ENCODE measurements at regions not wholly inside any gene's neighbourhood (a gene's known extent, or its start where the extent isn't known, plus 50 kb on each side); places are given as distances from the start of the nearest gene placed in this dataset.

DNA sequence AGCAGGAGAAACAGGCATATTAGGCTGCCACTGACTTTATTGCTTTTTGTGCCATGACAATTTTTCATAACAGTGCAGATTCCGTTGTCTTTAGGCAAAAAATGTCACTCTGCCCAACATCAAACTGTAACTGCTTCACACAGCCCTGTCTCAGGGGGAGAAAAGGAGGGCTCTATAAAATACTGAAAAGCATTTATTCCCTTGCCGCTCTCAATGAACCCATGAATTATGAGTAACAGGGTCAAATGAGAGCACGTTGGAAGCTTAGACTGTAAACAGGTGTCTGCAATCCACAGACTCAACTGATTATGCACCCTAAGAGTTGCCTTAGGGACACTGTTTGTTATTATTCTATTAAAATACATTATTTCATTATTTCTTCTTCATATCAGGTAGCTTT lies 292.1 kb upstream of the FMN2 start:
- H3K23ac ChIP-seq (ENCODE audit: insufficient read length) = no peak overlapping the region
- ChIA-PET CTCF (ENCODE audit: partially characterized antibody) (no interaction called here), POLR2A (ENCODE audit: partially characterized antibody) (no interaction called here)
- no peak overlapping the region for H4K91ac ChIP-seq (replicated peaks; ENCODE audit: insufficient read length, low read length)
- H3K14ac ChIP-seq (ENCODE audit: insufficient read length) = no peak overlapping the region
- no peak overlapping the region for H3K18ac ChIP-seq (ENCODE audit: extremely low read depth, low read length)
- no peaks in the 10 kb centered on the region for H3K79me1 ChIP-seq (ENCODE audit: low read depth, low read length)
- H3K4ac ChIP-seq (replicated peaks; ENCODE audit: insufficient read length, low read depth, low read length) = no peak overlapping the region
- no peak overlapping the region for H2BK120ac ChIP-seq (replicated peaks; ENCODE audit: low read depth, low read length)
- FAIRE-seq = no peak
- no peak overlapping the region for H3K4me3 ChIP-seq (ENCODE audit: extremely low read depth in 1 of 4, insufficient read depth in 2 of 4, low read depth in 3 of 4, low read length in 4 of 4)
- no peaks in the 10 kb centered on the region for H3K4me1 ChIP-seq (replicated peaks in 1 of 4; ENCODE audit: control insufficient read depth in 3 of 4, insufficient read depth in 4 of 4, low read length in 3 of 4)
- H2AFZ ChIP-seq (ENCODE audit: low read length) = no peak overlapping the region
- no peak overlapping the region for H3K4me2 ChIP-seq (ENCODE audit: insufficient read depth in 1 of 2, low read depth in 2 of 2, low read length in 2 of 2)
- no peak for TF ChIP-seq SRF (IDR thresholded peaks at IDR 0.05; ENCODE audit: low read depth, low read length)
- no peak for TF ChIP-seq ZNF274 (IDR thresholded peaks at IDR 0.05; ENCODE audit: borderline replicate concordance, extremely low read depth, low read length)
- no peak for TF ChIP-seq CHD2 (IDR thresholded peaks at IDR 0.05; ENCODE audit: low read length)
- TF ChIP-seq KDM5A (IDR thresholded peaks at IDR 0.05; ENCODE audit: low read length) = no peak
- no peak for TF ChIP-seq SIRT6 (IDR thresholded peaks at IDR 0.05; ENCODE audit: low read length)
- TF ChIP-seq HDAC6 (IDR thresholded peaks at IDR 0.05; ENCODE audit: low read depth, low read length) = no peak
- TF ChIP-seq SUZ12 (IDR thresholded peaks at IDR 0.05; ENCODE audit: low read length) = no peak
- TF ChIP-seq PHF8 (conservative IDR thresholded peaks at IDR 0.05; ENCODE audit: low read depth, low read length) = no peak
- TF ChIP-seq TEAD4 (IDR thresholded peaks at IDR 0.05; ENCODE audit: low read depth, low read length) = no peak
- no peak for TF ChIP-seq CTCF (IDR thresholded peaks at IDR 0.05; ENCODE audit: control extremely low read depth in 1 of 3, insufficient read depth in 1 of 3, low read depth in 1 of 3, low read length in 3 of 3)
- no peak for TF ChIP-seq MAX (IDR thresholded peaks at IDR 0.05)
- no peak for TF ChIP-seq TAF1 (IDR thresholded peaks at IDR 0.05; ENCODE audit: low read depth, low read length)
- TF ChIP-seq JUN (IDR thresholded peaks at IDR 0.05; ENCODE audit: low read depth, low read length) = no peak
- no peak for TF ChIP-seq SP1 (IDR thresholded peaks at IDR 0.05; ENCODE audit: low read depth, low read length)
- 93% methylated on average over 3 of the region's 3 CpGs; no CpG with 5 or more reads in 1 of the 2 experiments for WGBS, 2 experiments (ENCODE audit: extremely low coverage in 1 of 2, insufficient coverage in 1 of 2, insufficient read length in 1 of 2, insufficient replicate concordance in 2 of 2, low coverage in 1 of 2, low lambda C conversion rate in 2 of 2, missing lambda C conversion rate in 1 of 2)
- no peak overlapping the region for H3K27ac ChIP-seq (ENCODE audit: low read depth, low read length)
- H4K8ac ChIP-seq (ENCODE audit: extremely low read depth, insufficient read depth, low read length) = no peak overlapping the region
- H3K9ac ChIP-seq (replicated peaks in 1 of 4; ENCODE audit: extremely low read depth in 1 of 4, low read depth in 3 of 4, low read length in 3 of 4) = no peak overlapping the region
- H3K23me2 ChIP-seq (ENCODE audit: low read depth, low read length) = no peaks in the 10 kb centered on the region
- no peak overlapping the region for H2BK20ac ChIP-seq (ENCODE audit: low read length)
- no peak overlapping the region for H4K5ac ChIP-seq (ENCODE audit: insufficient read length, low read depth, low read length)
- H2AK5ac ChIP-seq (ENCODE audit: low read depth, low read length) = no peak overlapping the region
- no peaks in the 10 kb centered on the region for H3K27me3 ChIP-seq (replicated peaks in 1 of 4; ENCODE audit: control insufficient read depth in 3 of 4, extremely low read depth in 1 of 4, insufficient read depth in 3 of 4, low read length in 3 of 4)
- H2BK15ac ChIP-seq (ENCODE audit: low read length) = no peak overlapping the region
- no peaks in the 10 kb centered on the region for H3K79me2 ChIP-seq (ENCODE audit: control insufficient read depth in 1 of 2, insufficient read depth in 2 of 2, low read length in 2 of 2)
- no peak overlapping the region for H3K56ac ChIP-seq (replicated peaks; ENCODE audit: insufficient read length, low read depth, low read length)
- H3K36me3 ChIP-seq (ENCODE audit: control insufficient read depth in 2 of 4, insufficient read depth in 4 of 4, low read length in 3 of 4) = no peaks in the 10 kb centered on the region
- H2BK12ac ChIP-seq (ENCODE audit: low read depth, low read length) = no peak overlapping the region
- no peaks in the 10 kb centered on the region for H4K20me1 ChIP-seq (replicated peaks in 1 of 2; ENCODE audit: control insufficient read depth in 1 of 2, insufficient read depth in 2 of 2, low read length in 2 of 2)
- H2BK5ac ChIP-seq (ENCODE audit: low read depth, low read length) = no peak overlapping the region
- no peak for DNase-seq (ENCODE audit: low read depth in 1 of 2, low spot score in 2 of 2)
- no peaks in the 10 kb centered on the region for H3K9me3 ChIP-seq (ENCODE audit: insufficient read depth in 2 of 2, low read depth in 1 of 2, low read length in 1 of 2)

All from H1 (cell line).